ENCODE measurements at regions not wholly inside any gene's neighbourhood (a gene's known extent, or its start where the extent isn't known, plus 50 kb on each side); places are given as distances from the start of the nearest gene placed in this dataset.

DNA sequence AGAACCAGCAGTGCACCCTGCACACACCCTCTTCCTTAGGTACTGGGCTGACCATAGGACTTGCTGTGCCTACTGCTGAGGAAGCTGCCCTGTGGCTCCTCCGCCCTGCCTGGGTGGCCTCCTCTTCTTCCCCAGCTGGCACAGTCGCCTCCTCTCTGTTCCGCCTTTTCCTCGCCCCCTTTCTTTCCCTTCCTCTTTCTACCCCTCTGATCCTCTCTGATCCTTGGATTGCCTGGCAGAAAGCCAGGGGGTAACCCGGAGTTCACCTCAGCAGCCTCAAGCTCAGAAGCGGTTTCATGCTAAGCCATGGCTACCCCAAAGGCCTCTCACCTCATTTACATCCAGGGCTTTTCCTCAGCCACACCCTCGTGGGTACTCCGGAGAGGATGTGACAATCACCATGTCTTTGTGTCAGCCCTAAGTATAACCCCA is 136.2 kb downstream of the SMIM20 start:
- TF ChIP-seq, protein P1, sequence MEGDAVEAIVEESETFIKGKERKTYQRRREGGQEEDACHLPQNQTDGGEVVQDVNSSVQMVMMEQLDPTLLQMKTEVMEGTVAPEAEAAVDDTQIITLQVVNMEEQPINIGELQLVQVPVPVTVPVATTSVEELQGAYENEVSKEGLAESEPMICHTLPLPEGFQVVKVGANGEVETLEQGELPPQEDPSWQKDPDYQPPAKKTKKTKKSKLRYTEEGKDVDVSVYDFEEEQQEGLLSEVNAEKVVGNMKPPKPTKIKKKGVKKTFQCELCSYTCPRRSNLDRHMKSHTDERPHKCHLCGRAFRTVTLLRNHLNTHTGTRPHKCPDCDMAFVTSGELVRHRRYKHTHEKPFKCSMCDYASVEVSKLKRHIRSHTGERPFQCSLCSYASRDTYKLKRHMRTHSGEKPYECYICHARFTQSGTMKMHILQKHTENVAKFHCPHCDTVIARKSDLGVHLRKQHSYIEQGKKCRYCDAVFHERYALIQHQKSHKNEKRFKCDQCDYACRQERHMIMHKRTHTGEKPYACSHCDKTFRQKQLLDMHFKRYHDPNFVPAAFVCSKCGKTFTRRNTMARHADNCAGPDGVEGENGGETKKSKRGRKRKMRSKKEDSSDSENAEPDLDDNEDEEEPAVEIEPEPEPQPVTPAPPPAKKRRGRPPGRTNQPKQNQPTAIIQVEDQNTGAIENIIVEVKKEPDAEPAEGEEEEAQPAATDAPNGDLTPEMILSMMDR (IDR thresholded peaks at IDR 0.05) = no peak
- no peak for TF ChIP-seq POLR2A (IDR thresholded peaks at IDR 0.05)
